NCI-H774 (cell line): ENCODE measurements at regions not wholly inside any gene's neighbourhood (a gene's known extent, or its start where the extent isn't known, plus 50 kb on each side); places are given as distances from the start of the nearest gene placed in this dataset.

Source experiments
- DNase-seq: peaks from one replicate; lab custom pipeline; 2025; lab: John Stamatoyannopoulos, UW

DNA sequence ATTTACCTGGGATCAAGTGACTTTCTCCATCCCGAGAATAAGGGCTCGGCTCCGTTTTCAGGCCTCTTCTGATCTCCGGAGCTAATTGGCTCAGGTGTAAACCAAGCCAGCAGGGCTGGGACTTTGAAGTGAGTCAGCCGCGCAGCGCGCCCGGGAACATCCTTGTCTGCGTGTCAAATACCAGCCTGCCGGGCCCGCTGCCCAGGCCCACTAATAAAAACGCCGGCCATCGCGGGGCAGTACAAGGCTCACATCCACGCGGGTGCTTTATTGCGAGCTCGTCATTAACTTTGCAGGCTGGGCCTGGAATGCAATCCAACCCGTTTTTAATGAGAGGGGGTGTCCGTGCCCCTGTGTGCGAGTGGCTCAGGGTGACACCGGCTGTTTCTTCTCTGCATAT, 416.8 kb downstream of the IRX2 start:
- DNase-seq = no peak

DNA sequence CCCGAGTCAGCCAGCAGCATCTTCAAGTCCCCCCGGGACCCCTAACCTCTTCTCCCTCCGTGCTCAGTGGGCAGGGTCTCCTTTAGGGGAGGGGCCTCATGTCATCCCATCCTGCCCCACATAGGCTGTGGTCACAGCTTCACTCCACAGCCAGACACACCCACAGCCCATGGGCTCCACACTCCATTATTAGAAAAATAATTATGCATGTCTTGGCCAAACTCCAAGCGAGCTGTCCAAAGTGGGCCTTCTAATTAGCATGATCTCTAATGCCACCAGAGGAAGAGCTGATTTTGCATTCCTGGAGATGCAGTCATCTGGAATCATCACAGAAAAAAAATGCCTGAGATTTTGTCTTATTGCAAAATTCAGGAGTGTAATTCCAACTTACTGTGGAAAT, 418.2 kb downstream of the IRX2 start:
- no peak for DNase-seq

DNA sequence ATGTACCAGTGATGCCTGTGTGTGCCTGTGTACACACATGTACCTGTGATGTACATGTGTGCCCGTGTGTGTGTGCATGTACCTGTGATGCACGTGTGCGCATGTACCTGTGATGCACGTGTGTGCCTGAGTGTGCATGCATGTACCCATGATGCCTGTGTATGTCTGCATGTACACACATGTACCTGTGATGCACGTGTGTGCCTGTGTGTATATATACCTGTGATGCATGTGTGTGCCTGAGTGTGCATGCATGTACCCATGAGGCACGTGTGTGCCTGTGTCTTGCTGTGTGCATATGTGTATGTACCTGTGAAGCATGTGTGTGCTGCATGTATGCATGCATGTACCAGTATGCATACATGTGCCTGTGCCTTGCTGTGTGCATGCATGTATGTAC, 419.0 kb downstream of the IRX2 start:
- DNase-seq = no peak

DNA sequence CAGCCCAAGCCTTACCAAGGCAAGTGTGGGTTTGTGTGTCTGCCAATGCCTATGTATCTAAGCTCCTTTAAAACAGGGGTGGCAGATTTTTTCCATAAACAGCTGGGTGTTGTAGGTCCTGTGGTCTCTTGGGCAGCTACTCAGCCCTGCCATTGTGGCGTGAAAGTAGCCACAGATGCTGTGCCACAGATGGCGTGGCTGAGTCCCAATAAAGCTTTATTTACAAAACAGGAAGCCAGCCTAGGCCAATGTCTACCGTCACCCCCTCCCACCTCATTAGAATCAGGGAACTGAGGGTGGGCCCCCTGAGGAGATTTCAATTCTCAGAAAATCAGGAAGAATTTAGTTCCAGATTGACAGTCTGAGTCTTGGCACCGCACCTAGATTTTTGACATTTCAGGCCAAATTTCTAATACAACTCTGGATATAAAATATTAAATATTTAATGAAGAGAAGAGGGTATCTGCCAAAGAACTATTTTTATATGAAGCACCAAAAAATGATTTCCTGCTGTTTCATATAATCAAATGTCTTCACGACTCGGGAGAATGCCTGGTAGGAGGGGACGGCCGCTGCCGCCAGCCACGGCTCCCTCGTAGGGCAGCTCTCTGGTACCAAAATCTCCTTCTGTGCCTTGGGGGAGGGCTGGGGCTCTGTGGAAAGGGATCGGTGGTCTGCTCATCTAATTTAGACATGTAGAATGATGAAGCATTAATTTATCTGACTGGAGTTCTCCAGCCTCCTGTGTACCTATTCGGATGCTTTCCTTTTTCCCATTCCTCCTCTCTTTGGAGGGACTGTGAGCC, 420.9 kb downstream of the IRX2 start:
- DNase-seq = no peak

DNA sequence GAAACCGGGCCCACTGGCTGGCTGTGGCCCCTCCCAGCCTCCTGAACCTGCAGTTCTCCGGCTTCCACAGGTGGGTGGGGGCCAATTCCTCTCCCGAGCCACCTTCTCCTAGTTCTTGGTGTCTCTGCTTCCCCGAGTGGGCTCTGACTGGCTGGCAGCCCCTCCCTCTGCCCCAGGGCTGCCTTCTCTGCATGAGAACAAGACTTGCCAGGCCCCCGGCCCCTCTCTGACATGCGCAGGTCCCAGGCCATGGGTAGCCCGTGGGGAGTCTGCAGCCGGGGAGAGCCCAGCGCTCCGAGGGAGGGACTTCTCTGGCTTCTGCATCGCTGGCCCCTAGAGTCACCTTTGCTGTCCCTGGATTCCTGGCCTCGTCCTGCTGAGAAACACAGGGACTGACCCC, 421.7 kb downstream of the IRX2 start:
- DNase-seq = no peak

DNA sequence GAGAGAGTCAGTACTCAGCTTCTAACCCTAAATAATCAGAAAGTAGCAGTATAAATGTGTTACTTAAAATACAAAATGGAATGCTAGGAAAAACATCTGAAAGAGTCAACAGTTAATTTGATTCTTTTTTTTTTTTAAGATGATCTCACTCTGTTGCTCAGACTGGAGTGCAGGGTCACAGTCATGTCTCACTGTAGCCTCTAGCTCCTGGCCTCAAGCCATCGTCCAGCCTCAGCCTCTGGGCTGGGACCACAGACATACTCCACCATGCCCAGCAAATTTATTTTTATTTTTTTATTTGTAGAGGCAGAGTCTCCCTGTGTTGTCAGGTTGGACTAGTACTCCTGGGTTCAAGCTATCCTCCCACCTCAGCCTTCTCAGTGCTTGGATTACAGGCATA, 424.9 kb downstream of the IRX2 start:
- DNase-seq = no peak

DNA sequence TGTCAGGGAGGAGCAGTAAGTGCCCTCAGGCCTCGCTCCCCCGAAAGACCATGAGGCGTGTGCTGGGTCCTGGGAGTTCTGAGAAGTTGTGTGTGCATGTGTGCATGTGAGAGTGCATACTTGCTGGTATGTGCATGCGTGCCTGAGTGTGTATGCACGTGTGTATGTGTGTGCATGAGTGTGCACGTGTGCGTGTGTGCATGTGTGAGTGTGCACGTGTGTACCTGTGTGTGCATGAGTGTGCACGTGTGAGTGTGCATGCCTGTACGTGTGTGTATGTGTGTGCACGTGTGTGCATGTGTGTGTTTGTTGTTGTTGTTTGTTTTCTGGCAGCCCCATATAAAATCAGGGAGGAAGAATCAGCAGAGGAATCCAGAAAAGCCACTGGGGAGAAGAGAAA, 426.7 kb downstream of the IRX2 start:
- no peak for DNase-seq

DNA sequence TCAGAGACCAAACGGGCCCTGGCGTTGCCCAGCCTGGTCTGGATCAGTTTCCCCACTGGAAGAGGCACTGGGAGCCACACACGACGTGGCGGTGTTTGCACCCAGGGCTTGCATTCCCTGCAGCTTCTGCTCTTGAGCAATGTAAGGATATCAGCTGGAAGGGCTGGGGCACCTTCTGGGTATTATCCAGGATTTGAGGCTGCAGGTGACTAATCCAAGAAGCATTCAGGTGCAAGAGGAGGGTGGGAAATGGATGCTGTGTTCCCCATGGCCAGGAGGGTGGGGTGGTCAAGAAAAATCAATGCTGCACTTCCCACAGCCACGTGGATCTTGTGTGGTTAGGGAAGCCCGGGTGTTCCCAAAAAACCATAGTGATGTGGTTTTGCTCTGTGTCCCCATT, 430.9 kb downstream of the IRX2 start:
- DNase-seq = no peak

DNA sequence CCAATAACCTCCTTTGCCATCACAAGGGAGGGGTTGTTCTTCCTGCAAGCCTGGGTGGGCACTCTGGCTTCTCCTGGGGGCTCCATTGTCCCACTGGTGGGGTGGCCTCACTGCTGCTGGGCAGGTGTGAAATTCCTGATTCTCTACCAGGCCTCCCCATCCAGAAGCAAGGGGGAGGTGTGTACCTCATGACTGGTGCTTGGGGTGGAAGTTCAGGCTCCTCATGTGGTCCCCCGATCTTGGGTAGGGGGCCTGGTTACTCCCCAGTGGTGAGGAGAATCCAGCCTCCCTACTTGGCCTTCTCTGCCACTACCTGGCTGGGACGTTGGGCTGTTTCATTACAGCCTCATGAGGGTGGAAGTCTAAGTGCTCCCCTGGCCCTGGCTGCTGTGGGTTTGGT, 433.9 kb downstream of the IRX2 start:
- no peak for DNase-seq

DNA sequence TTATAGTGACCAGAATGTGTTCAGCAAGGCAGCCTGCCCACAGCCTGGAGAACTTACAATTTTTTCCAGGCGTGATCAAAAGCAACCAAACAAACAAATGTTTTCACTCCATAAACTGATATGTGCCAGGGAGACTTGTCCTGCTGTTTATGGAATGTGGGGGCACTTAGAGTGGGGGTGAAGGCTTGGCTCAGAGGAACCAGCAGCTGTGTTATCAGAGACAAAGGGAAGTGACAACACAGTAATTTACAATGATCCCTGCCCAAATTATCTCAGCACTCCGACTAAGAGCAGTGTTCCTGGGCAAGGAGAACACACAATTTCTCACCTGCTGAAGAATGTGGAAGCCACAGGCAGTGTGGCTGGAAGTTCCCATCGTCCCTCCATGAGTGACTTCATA, 429.1 kb upstream of the IRX4 start:
- DNase-seq = no peak

DNA sequence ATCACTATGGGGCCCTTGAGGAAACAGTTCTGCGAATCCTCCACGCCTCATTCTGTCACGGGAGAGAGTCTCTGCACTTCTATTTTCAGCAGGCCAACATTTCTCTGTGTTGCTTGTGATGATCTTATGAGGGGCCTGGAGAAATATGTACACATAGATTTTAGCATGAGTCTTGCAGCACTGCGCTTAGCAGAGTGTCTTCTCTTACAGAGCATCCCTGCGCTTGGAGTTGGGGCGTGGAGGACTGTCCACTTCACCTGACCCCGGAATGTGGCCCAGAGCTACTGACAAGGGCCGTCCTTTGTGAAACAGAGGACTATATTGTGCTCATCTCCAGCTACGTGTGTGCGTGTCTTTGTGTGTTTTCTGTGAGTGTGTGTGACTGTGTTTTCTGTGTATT, 428.2 kb upstream of the IRX4 start:
- DNase-seq = no peak

DNA sequence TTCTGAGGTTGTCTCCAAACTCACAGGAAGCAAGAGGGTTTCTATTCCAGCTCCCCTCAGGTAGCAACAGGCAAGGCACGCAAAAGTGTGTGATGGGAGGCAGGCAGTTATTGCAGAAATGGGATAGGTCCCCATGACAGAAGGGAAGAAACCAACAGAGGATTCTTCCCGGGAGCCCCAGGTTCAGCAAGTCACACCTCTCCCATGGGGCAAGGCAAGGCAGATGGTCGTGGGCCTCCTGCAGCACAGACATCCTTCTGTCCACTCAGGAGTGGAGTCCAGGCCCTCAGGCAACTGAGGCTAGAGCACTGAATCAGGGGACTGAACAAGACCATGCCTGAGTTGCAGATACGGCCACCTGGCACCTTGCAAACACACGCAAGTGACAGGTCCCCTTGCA, 424.9 kb upstream of the IRX4 start:
- no peak for DNase-seq

DNA sequence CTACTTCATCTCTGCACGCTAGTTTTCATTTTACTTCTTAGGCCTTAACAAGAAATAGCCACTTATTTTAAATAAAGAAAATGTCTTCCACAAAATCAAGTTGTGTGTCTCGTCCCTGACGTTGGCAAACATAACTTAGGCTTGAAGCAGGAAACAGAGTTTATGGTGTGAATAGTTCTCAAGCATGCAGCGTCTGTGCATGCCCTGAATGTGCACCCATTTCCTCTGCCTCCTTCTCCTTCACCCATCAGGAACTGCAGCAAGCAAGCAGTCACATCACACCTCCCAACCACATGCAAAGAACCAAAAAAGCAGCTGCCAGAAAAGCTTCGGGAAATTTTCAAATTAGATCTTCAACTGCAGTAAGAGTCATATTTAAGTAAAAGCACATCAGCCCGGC, 424.0 kb upstream of the IRX4 start:
- DNase-seq = no peak

DNA sequence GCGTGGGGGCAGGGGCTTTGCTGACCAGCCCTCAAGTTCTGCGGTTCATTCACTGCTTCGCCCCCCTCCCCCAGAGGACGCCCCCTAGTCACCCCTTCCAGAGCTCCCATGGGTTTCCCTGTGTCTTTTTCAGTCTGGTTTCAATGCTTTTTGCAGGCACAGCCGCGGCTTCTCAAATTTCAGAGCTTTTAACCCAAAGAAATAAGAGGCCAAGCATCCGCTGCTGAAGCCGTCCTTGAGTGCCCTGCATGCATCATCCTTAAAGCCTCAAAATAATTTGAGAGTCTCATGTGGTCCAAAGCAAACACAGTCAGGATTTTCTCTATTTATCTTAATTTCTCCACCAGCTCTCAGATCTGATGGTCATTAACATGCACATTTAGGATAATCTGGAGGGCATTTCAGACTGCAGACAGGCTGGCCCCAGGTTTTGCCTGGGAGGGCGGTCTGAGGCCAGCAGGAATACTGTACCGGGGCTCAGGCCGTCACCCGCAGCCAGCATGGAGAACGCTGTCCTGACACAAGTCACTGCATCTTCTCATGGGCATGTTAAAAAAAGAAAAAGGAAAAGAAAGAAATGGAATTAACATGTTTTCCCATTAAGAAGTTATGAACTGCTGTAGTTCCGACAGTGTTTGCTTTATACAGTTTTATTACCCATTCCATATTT, 420.8 kb upstream of the IRX4 start:
- DNase-seq = no peak

DNA sequence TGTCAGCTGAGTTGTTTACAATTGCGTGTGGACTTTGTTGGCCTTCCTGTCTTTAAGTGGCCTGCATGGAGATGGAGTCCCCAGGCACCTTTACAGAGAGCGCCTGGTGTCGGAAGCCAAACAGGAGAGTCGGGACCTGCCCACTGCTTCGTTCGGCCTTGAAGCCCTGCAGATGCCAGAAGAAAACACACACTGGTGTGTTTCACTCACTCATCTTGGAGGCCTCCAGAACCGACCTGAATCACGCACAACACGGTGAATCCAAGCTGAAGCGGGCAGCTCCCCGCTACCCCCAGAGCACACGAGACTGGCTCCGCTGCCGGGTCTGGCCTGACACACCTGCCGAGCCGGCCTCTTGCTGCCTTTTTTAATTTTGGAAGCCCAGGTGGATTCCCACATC, 419.4 kb upstream of the IRX4 start:
- no peak for DNase-seq

DNA sequence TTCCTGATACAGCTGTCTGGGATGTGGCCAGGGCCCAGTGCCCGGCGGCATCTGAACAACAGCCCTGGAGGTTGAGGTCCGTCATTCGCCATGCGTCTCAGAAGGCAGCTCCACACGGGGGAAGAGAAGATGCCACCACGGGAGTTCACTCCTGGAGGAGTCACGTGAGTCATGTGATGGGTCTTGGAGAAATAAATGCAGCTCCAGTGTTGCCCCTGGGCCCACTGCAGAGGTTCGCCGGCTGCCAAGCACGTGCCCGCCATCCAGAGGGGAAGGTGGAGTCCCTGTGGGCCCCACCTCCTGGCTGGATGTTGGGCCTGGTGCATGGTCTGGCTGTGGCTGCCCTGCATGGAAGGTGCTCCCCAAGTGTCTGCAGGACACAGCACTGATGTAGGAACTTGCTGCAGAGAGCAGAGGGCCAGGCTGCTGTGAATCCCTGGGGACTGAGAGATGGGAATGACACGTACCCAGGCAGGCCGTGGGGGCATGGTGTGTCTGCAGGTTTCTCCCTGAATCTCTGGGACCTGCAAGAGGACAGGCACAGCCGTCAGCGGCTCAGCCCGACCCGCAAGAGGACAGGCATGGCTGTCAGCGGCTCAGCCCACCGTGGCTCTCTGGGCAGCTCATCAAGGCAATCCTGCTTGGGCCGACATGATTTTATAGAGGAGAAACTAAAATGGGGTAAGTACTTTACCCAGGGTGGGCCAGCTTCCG, 418.3 kb upstream of the IRX4 start:
- DNase-seq = no peak

DNA sequence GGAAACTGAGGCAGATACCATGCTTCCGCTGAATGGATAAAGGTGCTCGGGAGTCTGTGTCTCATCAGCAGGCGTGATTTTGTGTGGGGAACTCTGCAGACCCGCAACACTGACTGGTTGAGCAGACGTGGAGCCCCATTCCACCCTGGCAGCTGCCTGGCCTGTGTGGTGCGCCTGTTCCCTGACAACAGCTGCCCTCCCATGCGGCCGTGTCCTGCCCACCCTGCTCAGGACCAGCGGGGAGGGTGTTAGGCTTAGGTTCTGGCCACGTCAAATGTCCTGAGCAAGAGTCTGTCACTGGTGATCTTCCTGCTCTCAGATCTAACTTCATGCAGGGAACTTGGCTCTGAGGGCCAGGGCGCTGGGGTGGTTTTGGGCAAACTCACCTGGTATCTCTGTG, 417.7 kb upstream of the IRX4 start:
- DNase-seq = no peak

DNA sequence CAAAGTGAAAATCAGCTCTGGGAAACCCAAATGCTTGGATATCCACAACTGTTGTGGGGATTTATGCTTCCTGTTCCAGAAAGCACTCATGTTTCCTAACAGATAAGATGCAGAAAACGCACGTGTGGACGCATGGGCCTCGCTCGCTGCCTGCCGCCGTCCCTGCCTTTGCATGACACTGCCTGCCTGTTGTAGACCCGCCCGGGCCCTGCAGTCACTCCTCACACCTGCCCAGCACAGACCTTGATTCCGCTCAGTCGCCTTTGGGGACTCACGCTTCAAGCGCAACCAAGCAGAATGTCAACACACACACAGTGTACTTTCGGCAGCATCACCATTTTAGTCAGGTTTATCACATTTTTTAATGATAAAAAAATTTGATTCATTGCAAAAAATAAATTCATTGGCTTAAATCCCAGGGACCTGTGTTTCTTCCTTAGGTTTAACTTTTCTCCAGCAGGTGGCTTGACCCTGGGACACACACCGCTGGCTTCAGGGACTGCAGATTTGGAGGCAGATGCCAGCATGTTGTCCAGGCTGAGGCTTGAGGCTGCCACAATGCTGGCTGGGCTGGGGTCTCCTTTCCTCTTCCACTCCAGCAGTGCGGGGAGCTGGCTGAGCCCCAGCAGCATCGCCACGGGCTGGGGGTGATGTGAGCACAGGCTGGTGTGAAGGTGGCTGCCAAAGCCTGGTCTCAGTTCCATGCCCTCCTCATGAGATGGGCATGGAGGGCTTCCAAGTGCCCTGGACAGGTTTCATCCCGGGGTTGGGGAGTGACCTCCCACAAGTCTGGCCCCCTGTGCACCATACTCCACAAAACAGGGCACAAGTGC, 416.9 kb upstream of the IRX4 start:
- DNase-seq = no peak

DNA sequence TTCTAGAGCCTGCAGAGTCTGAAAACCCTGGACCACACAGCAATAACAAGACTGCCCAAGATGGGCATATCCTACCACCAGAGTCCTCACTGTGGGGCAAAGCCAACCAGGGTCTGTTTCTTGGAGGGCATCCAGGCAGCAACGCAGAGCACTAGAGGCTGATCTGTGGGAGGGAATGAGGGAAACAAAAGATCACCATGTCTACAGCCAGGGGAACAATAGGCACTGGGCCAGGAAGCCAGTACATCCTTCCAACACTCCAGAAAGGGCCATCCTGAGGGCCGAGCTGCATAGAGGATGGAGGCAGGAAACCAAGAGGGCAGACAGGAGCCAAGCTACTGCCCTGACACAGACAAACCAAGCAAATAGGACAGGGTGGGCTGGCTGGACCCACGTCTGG, 416.1 kb upstream of the IRX4 start:
- DNase-seq = no peak

DNA sequence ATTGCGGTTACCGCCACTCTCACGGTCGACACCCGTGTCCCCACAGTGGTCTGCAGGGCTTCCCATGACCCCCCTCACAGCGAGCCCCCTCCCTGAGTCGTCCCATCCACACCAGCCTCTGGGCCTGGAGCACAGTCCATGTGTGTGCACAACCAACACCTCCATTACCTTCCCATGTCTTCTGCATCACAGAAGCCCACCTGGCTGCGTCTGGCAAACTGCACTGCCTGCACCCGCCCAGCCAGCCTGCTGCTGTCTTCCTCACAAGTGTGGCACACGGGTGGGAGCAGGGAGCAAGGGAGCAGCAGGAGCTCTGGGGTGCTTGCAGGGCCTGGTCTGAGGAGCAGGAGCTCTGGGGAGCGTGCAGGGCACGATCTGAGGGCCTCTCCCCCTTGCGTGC, 415.3 kb upstream of the IRX4 start:
- DNase-seq = no peak

DNA sequence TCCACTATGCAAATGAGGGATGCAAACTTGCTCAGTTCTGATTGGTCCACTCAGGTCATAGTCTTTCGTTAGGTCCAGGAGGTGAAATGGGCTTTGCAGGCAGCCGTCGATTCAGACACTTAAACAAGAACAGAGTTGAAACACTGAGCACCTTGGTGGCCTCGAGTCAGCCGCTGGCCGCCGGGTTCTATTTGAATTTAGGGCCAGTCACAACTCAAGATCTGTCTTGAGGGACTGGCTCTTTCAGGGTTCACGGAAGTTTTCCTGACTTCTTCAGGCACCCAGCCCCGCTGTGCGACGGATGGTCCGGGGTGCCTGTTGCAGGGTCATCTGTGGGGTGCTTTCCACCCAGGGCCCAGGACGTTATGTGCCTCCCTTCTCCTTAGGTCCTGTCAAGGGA, 412.8 kb upstream of the IRX4 start:
- no peak for DNase-seq

DNA sequence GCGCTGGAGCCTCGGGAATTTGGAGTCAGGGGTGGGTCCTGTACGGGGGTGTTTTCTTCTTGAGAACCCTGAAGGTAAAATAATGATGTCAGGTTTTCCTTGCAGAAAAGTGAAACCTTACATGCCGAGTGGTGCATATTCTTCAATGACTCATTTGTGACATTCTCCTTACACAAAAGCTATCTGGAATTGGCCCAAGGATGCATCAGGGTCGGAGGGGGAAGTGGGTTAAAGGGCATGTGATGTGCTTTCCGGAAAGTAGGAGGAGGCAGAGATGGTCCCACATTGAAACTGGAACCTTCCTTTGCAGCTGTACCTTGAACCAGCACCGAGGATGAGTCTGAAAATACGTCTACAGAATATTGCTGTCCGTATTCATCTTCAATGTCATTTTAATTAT, 411.2 kb upstream of the IRX4 start:
- DNase-seq = no peak
